GM12878 (cell line): ENCODE measurements at regions not wholly inside any gene's neighbourhood (a gene's known extent, or its start where the extent isn't known, plus 50 kb on each side); places are given as distances from the start of the nearest gene placed in this dataset.

Experiments used
- CTCF ChIP-seq, 3 experiments: IDR thresholded peaks in 2 of 3; conservative IDR thresholded peaks in 1 of 3; 2 replicates each; pipeline ENCODE4 v1.5.1; 2011; ENCODE audit warnings: low read depth in 3 of 3, low read length in 3 of 3, mild to moderate bottlenecking in 3 of 3, control low read depth in 2 of 3, moderate library complexity in 2 of 3, inconsistent platforms in 1 of 3, mixed read lengths in 1 of 3; ENCODE audit not compliant: control insufficient read depth in 2 of 3, insufficient read depth in 1 of 3; ENCODE audit errors: extremely low read depth in 1 of 3
- EZH2 ChIP-seq: IDR thresholded peaks from 2 replicates; pipeline ENCODE4 v1.6.1; 2012; ENCODE audit warnings: low read depth, mild to moderate bottlenecking, control low read depth, inconsistent platforms, low read length, borderline replicate concordance; ENCODE audit not compliant: control insufficient read depth
- IRF3 ChIP-seq: fragments of 450-650 bp; IDR thresholded peaks from 2 replicates; pipeline ENCODE4 v1.6.1; 2014; ENCODE audit warnings: mild to moderate bottlenecking
- NFYA ChIP-seq: IDR thresholded peaks from 2 replicates; pipeline ENCODE4 v1.6.1; 2011; ENCODE audit warnings: low read depth, mild to moderate bottlenecking, low read length, improper control_type of control experiment, borderline replicate concordance
- NR2F1 ChIP-seq: fragments of 450-650 bp; conservative IDR thresholded peaks from 2 replicates; pipeline ENCODE4 v1.6.1; 2017; ENCODE audit warnings: mild to moderate bottlenecking
- TAF1 ChIP-seq: IDR thresholded peaks from 2 replicates; pipeline ENCODE4 v1.6.1; 2011; ENCODE audit warnings: mild to moderate bottlenecking, low read depth, low read length, borderline replicate concordance

GRCh38 chr18:78689606-78690005, 290.0 kb upstream of the SALL3 start:
- TF ChIP-seq CTCF (IDR thresholded peaks at IDR 0.05 in 2 of 3, conservative IDR thresholded peaks at IDR 0.05 in 1 of 3; ENCODE audit: control insufficient read depth in 2 of 3, extremely low read depth in 1 of 3, insufficient read depth in 1 of 3, low read depth in 3 of 3, low read length in 3 of 3) = no peak
- no peak for TF ChIP-seq NR2F1
- TF ChIP-seq NFYA = no peak
- TF ChIP-seq IRF3 = no peak
- TF ChIP-seq EZH2 = no peak
- no peak for TF ChIP-seq TAF1
